ENCODE measurements at regions not wholly inside any gene's neighbourhood (a gene's known extent, or its start where the extent isn't known, plus 50 kb on each side); places are given as distances from the start of the nearest gene placed in this dataset.

DNA sequence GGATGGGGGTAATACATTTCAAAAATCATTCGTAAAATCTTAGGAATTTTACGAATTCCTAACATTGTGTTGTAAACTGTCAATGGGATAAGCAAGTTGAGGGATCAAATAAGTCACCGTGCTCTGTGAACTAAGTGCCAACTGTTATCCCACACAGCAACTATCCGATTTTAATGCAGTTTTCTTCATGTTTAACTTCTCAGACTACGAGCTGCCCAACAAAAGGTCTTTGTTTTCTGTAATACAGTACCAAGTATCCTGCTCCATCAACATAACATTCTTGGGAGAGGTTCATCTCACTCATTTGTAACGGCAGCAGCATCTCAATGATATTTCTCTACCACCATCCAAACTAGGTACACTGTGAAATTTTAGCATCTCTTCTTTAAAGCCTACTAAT lies 654.1 kb upstream of the LMCD1 start:
- Histone ChIP-seq H3K27ac (ENCODE audit: low read length) (no peak overlapping the region), H3K4me1 (ENCODE audit: control insufficient read depth, insufficient read depth, low read length) (no peaks in the 10 kb centered on the region), H3K36me3 (ENCODE audit: control insufficient read depth, insufficient read depth, low read length) (no peaks in the 10 kb centered on the region), H3K27me3 (ENCODE audit: control insufficient read depth, insufficient read depth, low read length) (no peaks in the 10 kb centered on the region), H3K9me3 (ENCODE audit: control insufficient read depth, low read depth, low read length) (no peaks in the 10 kb centered on the region), H3K4me3 (ENCODE audit: low read length) (no peak overlapping the region)
- no peak for DNase-seq
- 80% methylated on average over 4 of the region's 6 CpGs for WGBS (ENCODE audit: insufficient coverage, low lambda C conversion rate)

DNA sequence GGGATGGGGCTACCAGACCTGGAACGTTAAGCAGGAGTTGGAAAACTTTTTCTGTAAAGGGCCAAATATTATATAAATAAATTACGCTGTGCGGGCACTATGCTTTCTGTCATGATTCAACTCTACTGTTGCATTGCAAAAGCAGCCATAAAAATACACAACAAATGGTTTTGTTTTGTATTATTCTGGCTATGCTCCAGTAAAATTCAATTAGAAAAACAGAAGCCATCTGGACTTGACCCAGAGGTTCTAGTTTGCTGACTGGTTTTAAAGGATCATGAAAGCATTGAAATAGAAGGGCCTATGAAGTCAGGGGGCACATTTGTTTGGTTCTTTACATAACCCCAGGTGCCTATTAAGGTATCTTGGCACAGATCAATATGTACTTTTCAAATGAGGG lies 647.4 kb upstream of the LMCD1 start:
- Histone ChIP-seq H3K27me3 (ENCODE audit: control insufficient read depth, insufficient read depth, low read length) (no peaks in the 10 kb centered on the region), H3K27ac (ENCODE audit: low read length) (no peak overlapping the region), H3K9me3 (ENCODE audit: control insufficient read depth, low read depth, low read length) (no peaks in the 10 kb centered on the region), H3K4me3 (ENCODE audit: low read length) (no peak overlapping the region), H3K4me1 (ENCODE audit: control insufficient read depth, insufficient read depth, low read length) (no peaks in the 10 kb centered on the region), H3K36me3 (ENCODE audit: control insufficient read depth, insufficient read depth, low read length) (no peaks in the 10 kb centered on the region)
- no peak for DNase-seq
- 81% methylated on average over 3 of the region's 3 CpGs for WGBS (ENCODE audit: insufficient coverage, low lambda C conversion rate)

DNA sequence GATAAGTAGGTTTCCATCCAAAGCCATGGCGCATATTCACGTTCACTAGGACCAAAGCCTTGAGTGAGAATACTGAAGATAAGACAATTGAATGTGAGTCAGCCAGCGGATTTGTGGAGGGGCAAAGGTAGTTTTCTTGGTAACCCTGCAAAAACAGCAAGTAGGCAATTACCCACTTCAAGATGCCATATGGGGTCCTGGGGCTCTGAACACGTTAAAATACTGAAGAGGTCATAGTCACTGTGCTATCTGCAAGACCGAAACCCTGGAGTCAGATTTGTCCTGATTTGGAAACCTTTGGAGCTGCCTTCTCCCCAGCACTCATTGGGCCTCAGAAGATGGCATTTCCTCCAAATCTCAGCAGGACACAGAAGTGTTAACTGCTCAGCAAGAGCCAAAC lies 646.9 kb upstream of the LMCD1 start:
- Histone ChIP-seq H3K27me3 (ENCODE audit: control insufficient read depth, insufficient read depth, low read length) (no peaks in the 10 kb centered on the region), H3K36me3 (ENCODE audit: control insufficient read depth, insufficient read depth, low read length) (no peaks in the 10 kb centered on the region), H3K27ac (ENCODE audit: low read length) (no peak overlapping the region), H3K9me3 (ENCODE audit: control insufficient read depth, low read depth, low read length) (no peaks in the 10 kb centered on the region), H3K4me3 (ENCODE audit: low read length) (no peak overlapping the region), H3K4me1 (ENCODE audit: control insufficient read depth, insufficient read depth, low read length) (no peaks in the 10 kb centered on the region)
- WGBS (ENCODE audit: insufficient coverage, low lambda C conversion rate): no CpG with 5 or more reads among the region's 5 CpGs
- DNase-seq: no peak

DNA sequence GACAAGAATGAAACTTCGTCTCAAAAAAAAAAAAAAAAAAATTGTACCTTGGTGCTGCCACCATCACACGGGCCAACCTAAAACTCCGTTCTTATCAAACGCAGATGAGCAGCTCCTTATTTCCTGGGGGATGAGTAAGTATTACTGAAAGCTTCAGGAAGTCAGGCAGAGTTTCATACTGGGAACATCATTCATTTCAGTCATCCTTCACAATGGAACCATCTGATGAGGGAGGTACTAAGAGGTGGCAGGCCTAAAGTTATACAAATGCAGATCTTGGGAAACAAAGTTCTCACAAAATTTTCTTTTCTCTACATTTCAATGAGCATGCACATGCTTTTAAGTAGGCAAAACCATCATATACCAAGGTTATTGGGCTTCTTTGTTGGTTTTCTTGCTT lies 636.0 kb upstream of the LMCD1 start:
- DNase-seq: no peak
- WGBS (ENCODE audit: insufficient coverage, low lambda C conversion rate): no CpG with 5 or more reads among the region's 4 CpGs
- no peaks in the 10 kb centered on the region for H3K4me1 ChIP-seq (ENCODE audit: control insufficient read depth, insufficient read depth, low read length)
- no peak overlapping the region for H3K4me3 ChIP-seq (ENCODE audit: low read length)
- no peaks in the 10 kb centered on the region for H3K9me3 ChIP-seq (ENCODE audit: control insufficient read depth, low read depth, low read length)
- H3K27me3 ChIP-seq (ENCODE audit: control insufficient read depth, insufficient read depth, low read length): no peaks in the 10 kb centered on the region
- H3K36me3 ChIP-seq (ENCODE audit: control insufficient read depth, insufficient read depth, low read length): no peaks in the 10 kb centered on the region
- no peak overlapping the region for H3K27ac ChIP-seq (ENCODE audit: low read length)

DNA sequence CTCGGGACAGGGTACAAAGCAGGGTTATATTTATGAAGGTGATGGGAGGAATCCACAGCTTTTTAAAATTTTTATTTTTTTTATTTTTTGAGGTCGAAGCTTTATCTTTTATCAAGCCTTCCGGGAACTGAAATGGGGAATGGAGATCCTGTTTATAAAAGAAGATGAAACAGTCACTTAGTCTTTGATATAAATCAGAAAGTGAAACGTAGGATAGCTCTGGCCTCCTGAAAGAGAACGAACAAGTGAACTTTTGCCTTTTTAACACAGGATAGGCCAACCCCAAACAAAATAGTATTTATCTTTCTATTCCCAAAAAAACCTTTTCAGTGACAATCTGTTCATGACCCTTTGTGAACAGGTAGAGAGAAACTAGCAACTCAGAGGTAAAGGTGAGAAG lies 634.0 kb upstream of the LMCD1 start:
- Histone ChIP-seq H3K27me3 (ENCODE audit: control insufficient read depth, insufficient read depth, low read length) (no peaks in the 10 kb centered on the region), H3K27ac (ENCODE audit: low read length) (no peak overlapping the region), H3K9me3 (ENCODE audit: control insufficient read depth, low read depth, low read length) (no peaks in the 10 kb centered on the region), H3K36me3 (ENCODE audit: control insufficient read depth, insufficient read depth, low read length) (no peaks in the 10 kb centered on the region), H3K4me3 (ENCODE audit: low read length) (no peak overlapping the region), H3K4me1 (ENCODE audit: control insufficient read depth, insufficient read depth, low read length) (no peaks in the 10 kb centered on the region)
- no peak for DNase-seq
- 33% methylated on average over 1 of the region's 5 CpGs for WGBS (ENCODE audit: insufficient coverage, low lambda C conversion rate)

DNA sequence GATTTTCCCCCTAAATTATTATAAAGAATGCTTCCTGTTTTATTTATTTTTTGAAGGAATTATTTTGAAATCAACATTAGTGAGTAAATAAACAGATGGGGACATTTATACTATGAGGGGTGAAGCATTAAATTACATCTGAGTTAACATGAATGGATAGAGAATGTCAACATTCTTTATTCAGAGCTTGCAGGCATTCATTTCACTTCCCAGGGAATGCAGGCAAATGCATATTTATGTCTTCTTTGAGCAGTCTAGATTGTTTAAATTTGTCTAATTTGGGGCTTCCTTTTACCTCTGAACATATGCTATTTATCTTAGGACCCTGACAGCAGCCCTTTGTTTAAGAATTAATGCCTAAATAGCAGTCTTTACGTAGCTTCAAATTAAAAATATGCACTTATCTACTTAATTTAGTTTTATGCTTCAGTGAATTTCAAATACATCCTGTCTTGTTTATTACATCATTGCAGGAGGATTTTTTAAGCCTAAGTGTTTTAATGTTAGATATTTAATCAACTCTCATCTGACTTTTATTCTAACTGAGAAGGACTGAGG lies 630.5 kb upstream of the LMCD1 start:
- H3K27ac ChIP-seq (ENCODE audit: low read length): no peak overlapping the region
- no peak for DNase-seq
- no peaks in the 10 kb centered on the region for H3K27me3 ChIP-seq (ENCODE audit: control insufficient read depth, insufficient read depth, low read length)
- no peaks in the 10 kb centered on the region for H3K4me1 ChIP-seq (ENCODE audit: control insufficient read depth, insufficient read depth, low read length)
- H3K9me3 ChIP-seq (ENCODE audit: control insufficient read depth, low read depth, low read length): no peaks in the 10 kb centered on the region
- 38% methylated on average over 1 of the region's 1 CpG for WGBS (ENCODE audit: insufficient coverage, low lambda C conversion rate)
- no peak overlapping the region for H3K4me3 ChIP-seq (ENCODE audit: low read length)
- no peaks in the 10 kb centered on the region for H3K36me3 ChIP-seq (ENCODE audit: control insufficient read depth, insufficient read depth, low read length)

DNA sequence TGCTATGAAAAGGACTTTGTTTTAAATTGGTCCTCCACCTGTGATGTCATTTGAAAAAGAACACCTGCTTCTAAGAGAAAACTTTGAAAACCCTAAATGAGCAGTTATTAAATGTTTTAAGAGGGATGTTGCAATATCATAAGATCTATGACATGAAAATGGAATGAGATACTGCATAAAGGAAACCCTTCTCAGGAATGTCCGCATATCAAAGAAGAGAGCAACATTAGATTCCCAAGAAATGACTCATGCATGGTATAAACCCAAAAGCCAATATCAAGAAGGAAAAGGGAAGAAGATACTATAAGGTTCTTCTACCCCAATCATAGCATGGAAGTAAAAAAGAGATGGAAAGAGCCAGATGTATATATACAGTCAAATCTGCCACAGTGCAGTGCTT lies 627.5 kb upstream of the LMCD1 start:
- H3K27ac ChIP-seq (ENCODE audit: low read length): no peak overlapping the region
- H3K9me3 ChIP-seq (ENCODE audit: control insufficient read depth, low read depth, low read length): no peaks in the 10 kb centered on the region
- no peaks in the 10 kb centered on the region for H3K36me3 ChIP-seq (ENCODE audit: control insufficient read depth, insufficient read depth, low read length)
- no peaks in the 10 kb centered on the region for H3K4me1 ChIP-seq (ENCODE audit: control insufficient read depth, insufficient read depth, low read length)
- DNase-seq: no peak
- no peak overlapping the region for H3K4me3 ChIP-seq (ENCODE audit: low read length)
- no peaks in the 10 kb centered on the region for H3K27me3 ChIP-seq (ENCODE audit: control insufficient read depth, insufficient read depth, low read length)
- 67% methylated on average over 1 of the region's 1 CpG for WGBS (ENCODE audit: insufficient coverage, low lambda C conversion rate)

DNA sequence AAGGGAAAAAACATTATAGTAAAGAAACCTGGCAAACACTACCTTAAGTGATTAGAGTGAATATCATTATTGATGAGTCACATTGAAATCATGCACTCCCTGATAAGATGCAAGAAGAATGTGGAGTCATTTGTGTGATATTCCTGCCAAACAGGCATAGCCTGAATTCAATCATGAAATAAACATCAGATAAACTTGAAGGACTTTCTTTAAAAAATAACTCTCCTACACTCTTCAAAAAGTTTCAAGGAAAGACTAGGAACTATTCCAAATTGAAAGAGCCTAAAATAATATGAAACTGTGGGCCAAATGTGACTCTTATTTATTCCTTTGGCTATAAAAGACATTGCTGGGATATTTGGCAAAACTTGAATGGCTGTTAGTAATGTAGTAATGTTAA lies 625.7 kb upstream of the LMCD1 start:
- H3K4me3 ChIP-seq (ENCODE audit: low read length): no peak overlapping the region
- no peak for DNase-seq
- H3K36me3 ChIP-seq (ENCODE audit: control insufficient read depth, insufficient read depth, low read length): no peaks in the 10 kb centered on the region
- no peaks in the 10 kb centered on the region for H3K4me1 ChIP-seq (ENCODE audit: control insufficient read depth, insufficient read depth, low read length)
- no peaks in the 10 kb centered on the region for H3K27me3 ChIP-seq (ENCODE audit: control insufficient read depth, insufficient read depth, low read length)
- H3K27ac ChIP-seq (ENCODE audit: low read length): no peak overlapping the region
- no peaks in the 10 kb centered on the region for H3K9me3 ChIP-seq (ENCODE audit: control insufficient read depth, low read depth, low read length)

DNA sequence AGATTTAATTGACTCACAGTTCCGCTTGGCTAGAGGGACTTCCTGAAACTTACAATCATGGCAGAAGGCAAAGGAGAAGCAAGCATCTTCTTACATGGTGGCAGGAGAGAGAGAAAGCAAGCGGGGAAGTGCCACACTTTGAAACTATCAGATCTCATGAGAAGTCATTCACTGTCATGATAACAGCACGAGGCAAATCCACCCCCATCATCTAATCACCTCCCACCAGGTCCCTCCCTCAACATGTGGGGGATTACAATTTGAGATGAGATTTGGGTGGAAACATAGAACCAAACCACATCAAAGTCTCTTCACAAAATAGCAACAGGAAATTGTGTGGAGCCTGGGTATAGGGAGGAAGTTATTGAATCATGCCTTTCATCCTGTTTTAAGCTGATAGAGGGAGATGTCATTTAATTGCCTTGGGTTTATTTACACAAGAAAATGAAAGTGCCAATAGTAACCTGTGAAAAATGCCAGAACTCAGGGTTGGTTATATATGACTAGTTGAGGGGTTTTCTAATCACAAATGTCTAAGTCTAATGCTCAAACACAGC lies 624.8 kb upstream of the LMCD1 start:
- no CpG with 5 or more reads among the region's 3 CpGs for WGBS (ENCODE audit: insufficient coverage, low lambda C conversion rate)
- no peak overlapping the region for H3K4me3 ChIP-seq (ENCODE audit: low read length)
- H3K27me3 ChIP-seq (ENCODE audit: control insufficient read depth, insufficient read depth, low read length): no peaks in the 10 kb centered on the region
- H3K9me3 ChIP-seq (ENCODE audit: control insufficient read depth, low read depth, low read length): no peaks in the 10 kb centered on the region
- no peak for DNase-seq
- no peaks in the 10 kb centered on the region for H3K4me1 ChIP-seq (ENCODE audit: control insufficient read depth, insufficient read depth, low read length)
- no peaks in the 10 kb centered on the region for H3K36me3 ChIP-seq (ENCODE audit: control insufficient read depth, insufficient read depth, low read length)
- no peak overlapping the region for H3K27ac ChIP-seq (ENCODE audit: low read length)

DNA sequence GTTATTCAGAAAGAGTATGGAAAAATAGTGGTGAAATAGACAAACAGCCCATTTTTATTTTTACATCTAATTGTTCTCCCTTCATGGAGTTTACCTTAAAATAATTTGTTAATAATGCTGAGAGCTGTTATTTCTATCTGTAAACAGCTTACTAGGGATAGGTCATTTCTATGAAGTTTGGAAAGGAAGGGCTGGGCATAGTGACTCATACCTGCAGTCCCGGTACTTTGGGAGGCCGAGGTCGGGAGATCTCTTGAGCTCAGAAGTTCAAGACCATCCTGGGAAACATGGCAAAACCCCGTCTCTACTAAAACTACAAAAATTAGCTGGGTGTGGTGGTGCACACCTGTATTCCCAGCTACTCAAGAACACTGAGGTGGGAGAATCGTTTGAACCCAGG lies 624.3 kb upstream of the LMCD1 start:
- WGBS (ENCODE audit: insufficient coverage, low lambda C conversion rate): no CpG with 5 or more reads among the region's 5 CpGs
- H3K4me1 ChIP-seq (ENCODE audit: control insufficient read depth, insufficient read depth, low read length): no peaks in the 10 kb centered on the region
- H3K36me3 ChIP-seq (ENCODE audit: control insufficient read depth, insufficient read depth, low read length): no peaks in the 10 kb centered on the region
- no peaks in the 10 kb centered on the region for H3K9me3 ChIP-seq (ENCODE audit: control insufficient read depth, low read depth, low read length)
- no peaks in the 10 kb centered on the region for H3K27me3 ChIP-seq (ENCODE audit: control insufficient read depth, insufficient read depth, low read length)
- DNase-seq: no peak
- H3K27ac ChIP-seq (ENCODE audit: low read length): no peak overlapping the region
- H3K4me3 ChIP-seq (ENCODE audit: low read length): no peak overlapping the region

DNA sequence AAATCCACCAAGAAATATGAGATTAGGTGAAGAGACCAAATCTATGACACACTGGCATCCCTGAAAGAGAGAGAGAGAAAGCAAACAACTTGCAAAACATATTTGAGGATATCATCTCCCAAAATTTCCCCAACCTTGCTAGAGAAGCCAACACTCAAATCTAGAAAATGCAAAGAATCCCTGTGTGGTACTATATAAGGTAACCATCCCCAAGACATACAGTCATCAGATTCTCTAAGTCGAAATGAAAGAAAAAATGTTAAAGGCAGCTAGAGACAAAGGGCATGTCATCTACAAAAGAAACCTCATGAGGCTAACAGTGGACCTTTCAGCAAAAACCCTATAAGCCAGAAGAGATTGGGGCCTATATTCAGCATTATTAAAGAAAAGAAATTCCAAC lies 622.1 kb upstream of the LMCD1 start:
- no peak for DNase-seq
- H3K9me3 ChIP-seq (ENCODE audit: control insufficient read depth, low read depth, low read length): no peaks in the 10 kb centered on the region
- H3K4me3 ChIP-seq (ENCODE audit: low read length): no peak overlapping the region
- H3K36me3 ChIP-seq (ENCODE audit: control insufficient read depth, insufficient read depth, low read length): no peaks in the 10 kb centered on the region
- 100% methylated on average over 1 of the region's 1 CpG for WGBS (ENCODE audit: insufficient coverage, low lambda C conversion rate)
- H3K27ac ChIP-seq (ENCODE audit: low read length): no peak overlapping the region
- no peaks in the 10 kb centered on the region for H3K4me1 ChIP-seq (ENCODE audit: control insufficient read depth, insufficient read depth, low read length)
- no peaks in the 10 kb centered on the region for H3K27me3 ChIP-seq (ENCODE audit: control insufficient read depth, insufficient read depth, low read length)

Data from large intestine (tissue), 3 donors.